ENCODE measurements at regions not wholly inside any gene's neighbourhood (a gene's known extent, or its start where the extent isn't known, plus 50 kb on each side); places are given as distances from the start of the nearest gene placed in this dataset.
A peak's percentile ranks its signal among the peaks of the same experiment; 100 is the strongest.

GRCh38 chr12:105943525-105943924 lies 195.2 kb downstream of the NUAK1 start:
- intact Hi-C loops (cut with DNase I), result no loop called here
- no peak for DNase-seq (ENCODE audit: low spot score)

- DNase-seq (ENCODE audit: low spot score), result no peak
- intact Hi-C loops (cut with DNase I), result no loop called here
Measured at GRCh38 chr12:105944628-105945027, 194.1 kb downstream of the NUAK1 start.

- no peak for DNase-seq (ENCODE audit: low spot score)
- intact Hi-C loops (cut with DNase I), result no loop called here
Measured at GRCh38 chr12:105945880-105946279, 192.9 kb downstream of the NUAK1 start.

- peak; percentile 87 for DNase-seq (ENCODE audit: low spot score)
- intact Hi-C loops (cut with DNase I), result no loop called here
Measured at GRCh38 chr12:105946493-105946901, 192.3 kb downstream of the NUAK1 start.

- DNase-seq (ENCODE audit: low spot score), result no peak
Measured at GRCh38 chr12:105947906-105948305, 190.8 kb downstream of the NUAK1 start.

GRCh38 chr12:105948331-105948730 lies 190.4 kb downstream of the NUAK1 start:
- no peak for DNase-seq (ENCODE audit: low spot score)
- intact Hi-C loops (cut with DNase I), result no loop called here

More at GRCh38 chr12:105947906-105948305, 190.8 kb downstream of the NUAK1 start:
- intact Hi-C loops (cut with DNase I), result no loop called here

- intact Hi-C loops (cut with DNase I), result no loop called here
Measured at GRCh38 chr12:105949391-105949790, 189.4 kb downstream of the NUAK1 start.

GRCh38 chr12:105951732-105952131 lies 187.0 kb downstream of the NUAK1 start:
- DNase-seq (ENCODE audit: low spot score), result no peak
- intact Hi-C loops (cut with DNase I), result loop anchor here in 1 of 2 donors (10.0 kb wide), 1 partner anchor 183 kb away; the partner anchor contains the start of gene NUAK1

More at GRCh38 chr12:105949391-105949790, 189.4 kb downstream of the NUAK1 start:
- DNase-seq (ENCODE audit: low spot score), result no peak

GRCh38 chr12:105954951-105955931 lies 183.5 kb downstream of the NUAK1 start:
- intact Hi-C loops (cut with DNase I), result loop anchor here in 1 of 2 donors (10.0 kb wide), 1 partner anchor 180 kb away; the partner anchor contains the start of gene NUAK1
- DNase-seq (ENCODE audit: low spot score), result no peak

GRCh38 chr12:105955976-105956375 lies 182.8 kb downstream of the NUAK1 start:
- intact Hi-C loops (cut with DNase I), result loop anchor here in 1 of 2 donors (10.0 kb wide), 1 partner anchor 179 kb away; the partner anchor contains the start of gene NUAK1

GRCh38 chr12:105956662-105957457 lies 181.9 kb downstream of the NUAK1 start:
- no peak for DNase-seq (ENCODE audit: low spot score)
- intact Hi-C loops (cut with DNase I), result loop anchor here in 1 of 2 donors (10.0 kb wide), 1 partner anchor 178 kb away; the partner anchor contains the start of gene NUAK1

More at GRCh38 chr12:105955976-105956375, 182.8 kb downstream of the NUAK1 start:
- DNase-seq (ENCODE audit: low spot score), result no peak

- DNase-seq (ENCODE audit: low spot score), result no peak
- intact Hi-C loops (cut with DNase I), result no loop called here
Measured at GRCh38 chr12:105960319-105961083, 178.3 kb downstream of the NUAK1 start.

- intact Hi-C loops (cut with DNase I), result no loop called here
Measured at GRCh38 chr12:105961821-105962671, 176.7 kb downstream of the NUAK1 start.

GRCh38 chr12:105967038-105967776 lies 171.5 kb downstream of the NUAK1 start:
- intact Hi-C loops (cut with DNase I), result no loop called here
- no peak for DNase-seq (ENCODE audit: low spot score)

More at GRCh38 chr12:105961821-105962671, 176.7 kb downstream of the NUAK1 start:
- DNase-seq (ENCODE audit: low spot score), result no peak

GRCh38 chr12:105968025-105968424 lies 170.7 kb downstream of the NUAK1 start:
- intact Hi-C loops (cut with DNase I), result no loop called here
- DNase-seq (ENCODE audit: low spot score), result no peak

GRCh38 chr12:105970885-105971284 lies 167.9 kb downstream of the NUAK1 start:
- intact Hi-C loops (cut with DNase I), result no loop called here
- DNase-seq (ENCODE audit: low spot score), result no peak

GRCh38 chr12:105974738-105975137 lies 164.0 kb downstream of the NUAK1 start:
- DNase-seq (ENCODE audit: low spot score), result no peak
- intact Hi-C loops (cut with DNase I), result no loop called here

Data from posterior vena cava (tissue), 2 donors.